ENCODE measurements at regions not wholly inside any gene's neighbourhood (a gene's known extent, or its start where the extent isn't known, plus 50 kb on each side); places are given as distances from the start of the nearest gene placed in this dataset.

GRCh38 chr14:41299924-41300323 is 306.8 kb upstream of the LRFN5 start:
- H3K27ac ChIP-seq (ENCODE audit: low read length) = no peak overlapping the region
- H3K9me3 ChIP-seq (replicated peaks; ENCODE audit: control insufficient read depth, low read depth, low read length) = no peaks in the 10 kb centered on the region
- WGBS (ENCODE audit: insufficient coverage) = no CpG with 5 or more reads among the region's 4 CpGs
- H3K27me3 ChIP-seq (ENCODE audit: control insufficient read depth, insufficient read depth, low read length) = no peaks in the 10 kb centered on the region
- H3K36me3 ChIP-seq (ENCODE audit: control insufficient read depth, insufficient read depth, low read length) = no peaks in the 10 kb centered on the region
- no peak overlapping the region for H3K4me3 ChIP-seq (ENCODE audit: low read length)
- H3K4me1 ChIP-seq (ENCODE audit: control insufficient read depth, insufficient read depth, low read length) = no peaks in the 10 kb centered on the region
- DNase-seq = no peak

GRCh38 chr14:41298328-41298690 is 308.4 kb upstream of the LRFN5 start:
- no peak for DNase-seq
- WGBS (ENCODE audit: insufficient coverage) = no CpG with 5 or more reads among the region's 2 CpGs
- no peaks in the 10 kb centered on the region for H3K9me3 ChIP-seq (replicated peaks; ENCODE audit: control insufficient read depth, low read depth, low read length)
- H3K4me3 ChIP-seq (ENCODE audit: low read length) = no peak overlapping the region
- H3K27ac ChIP-seq (ENCODE audit: low read length) = no peak overlapping the region
- no peaks in the 10 kb centered on the region for H3K4me1 ChIP-seq (ENCODE audit: control insufficient read depth, insufficient read depth, low read length)
- no peaks in the 10 kb centered on the region for H3K27me3 ChIP-seq (ENCODE audit: control insufficient read depth, insufficient read depth, low read length)
- no peaks in the 10 kb centered on the region for H3K36me3 ChIP-seq (ENCODE audit: control insufficient read depth, insufficient read depth, low read length)

GRCh38 chr14:41297576-41298327 is 308.9 kb upstream of the LRFN5 start:
- Histone ChIP-seq H3K27me3 (ENCODE audit: control insufficient read depth, insufficient read depth, low read length) (no peaks in the 10 kb centered on the region), H3K36me3 (ENCODE audit: control insufficient read depth, insufficient read depth, low read length) (no peaks in the 10 kb centered on the region)
- 6% methylated on average over 2 of the region's 5 CpGs for WGBS (ENCODE audit: insufficient coverage)

GRCh38 chr14:41295734-41296133 is 310.9 kb upstream of the LRFN5 start:
- Histone ChIP-seq H3K9me3 (replicated peaks; ENCODE audit: control insufficient read depth, low read depth, low read length) (no peaks in the 10 kb centered on the region), H3K36me3 (ENCODE audit: control insufficient read depth, insufficient read depth, low read length) (no peaks in the 10 kb centered on the region), H3K27me3 (ENCODE audit: control insufficient read depth, insufficient read depth, low read length) (no peaks in the 10 kb centered on the region), H3K4me1 (ENCODE audit: control insufficient read depth, insufficient read depth, low read length) (no peaks in the 10 kb centered on the region), H3K4me3 (ENCODE audit: low read length) (no peak overlapping the region), H3K27ac (ENCODE audit: low read length) (no peak overlapping the region)
- no peak for DNase-seq
- WGBS (ENCODE audit: insufficient coverage) = no CpG with 5 or more reads among the region's 3 CpGs

More at GRCh38 chr14:41297576-41298327, 308.9 kb upstream of the LRFN5 start:
- no peak for DNase-seq
- Histone ChIP-seq H3K4me1 (ENCODE audit: control insufficient read depth, insufficient read depth, low read length) (no peaks in the 10 kb centered on the region), H3K27ac (ENCODE audit: low read length) (no peak overlapping the region), H3K4me3 (ENCODE audit: low read length) (no peak overlapping the region), H3K9me3 (replicated peaks; ENCODE audit: control insufficient read depth, low read depth, low read length) (no peaks in the 10 kb centered on the region)

- Histone ChIP-seq H3K36me3 (ENCODE audit: control insufficient read depth, insufficient read depth, low read length) (no peaks in the 10 kb centered on the region), H3K4me3 (ENCODE audit: low read length) (no peak overlapping the region), H3K4me1 (ENCODE audit: control insufficient read depth, insufficient read depth, low read length) (no peaks in the 10 kb centered on the region), H3K9me3 (replicated peaks; ENCODE audit: control insufficient read depth, low read depth, low read length) (no peaks in the 10 kb centered on the region), H3K27me3 (ENCODE audit: control insufficient read depth, insufficient read depth, low read length) (no peaks in the 10 kb centered on the region), H3K27ac (ENCODE audit: low read length) (no peak overlapping the region)
- DNase-seq = no peak
- 77% methylated on average over 2 of the region's 5 CpGs for WGBS (ENCODE audit: insufficient coverage)
Measured at GRCh38 chr14:41289025-41289424, 317.7 kb upstream of the LRFN5 start.

GRCh38 chr14:41285186-41285748 is 321.4 kb upstream of the LRFN5 start:
- no peak overlapping the region for H3K4me3 ChIP-seq (ENCODE audit: low read length)
- 0% methylated on average over 1 of the region's 4 CpGs for WGBS (ENCODE audit: insufficient coverage)
- H3K36me3 ChIP-seq (ENCODE audit: control insufficient read depth, insufficient read depth, low read length) = no peaks in the 10 kb centered on the region
- no peaks in the 10 kb centered on the region for H3K4me1 ChIP-seq (ENCODE audit: control insufficient read depth, insufficient read depth, low read length)
- H3K27ac ChIP-seq (ENCODE audit: low read length) = no peak overlapping the region
- H3K27me3 ChIP-seq (ENCODE audit: control insufficient read depth, insufficient read depth, low read length) = no peaks in the 10 kb centered on the region
- H3K9me3 ChIP-seq (replicated peaks; ENCODE audit: control insufficient read depth, low read depth, low read length) = no peaks in the 10 kb centered on the region
- DNase-seq = peak; percentile 63

GRCh38 chr14:41280745-41281144 is 325.9 kb upstream of the LRFN5 start:
- H3K4me1 ChIP-seq (ENCODE audit: control insufficient read depth, insufficient read depth, low read length) = no peaks in the 10 kb centered on the region
- no peak overlapping the region for H3K4me3 ChIP-seq (ENCODE audit: low read length)
- WGBS (ENCODE audit: insufficient coverage) = no CpG with 5 or more reads among the region's 1 CpG
- no peaks in the 10 kb centered on the region for H3K27me3 ChIP-seq (ENCODE audit: control insufficient read depth, insufficient read depth, low read length)
- H3K9me3 ChIP-seq (replicated peaks; ENCODE audit: control insufficient read depth, low read depth, low read length) = no peaks in the 10 kb centered on the region
- H3K36me3 ChIP-seq (ENCODE audit: control insufficient read depth, insufficient read depth, low read length) = no peaks in the 10 kb centered on the region
- peak; percentile 2 for DNase-seq
- no peak overlapping the region for H3K27ac ChIP-seq (ENCODE audit: low read length)

- Histone ChIP-seq H3K4me1 (ENCODE audit: control insufficient read depth, insufficient read depth, low read length) (no peaks in the 10 kb centered on the region), H3K4me3 (ENCODE audit: low read length) (no peak overlapping the region), H3K9me3 (replicated peaks; ENCODE audit: control insufficient read depth, low read depth, low read length) (no peaks in the 10 kb centered on the region), H3K36me3 (ENCODE audit: control insufficient read depth, insufficient read depth, low read length) (no peaks in the 10 kb centered on the region), H3K27ac (ENCODE audit: low read length) (no peak overlapping the region), H3K27me3 (ENCODE audit: control insufficient read depth, insufficient read depth, low read length) (no peaks in the 10 kb centered on the region)
- no peak for DNase-seq
- WGBS (ENCODE audit: insufficient coverage) = no CpG with 5 or more reads among the region's 2 CpGs
Measured at GRCh38 chr14:41277450-41277849, 329.2 kb upstream of the LRFN5 start.

- Histone ChIP-seq H3K36me3 (ENCODE audit: control insufficient read depth, insufficient read depth, low read length) (no peaks in the 10 kb centered on the region), H3K9me3 (replicated peaks; ENCODE audit: control insufficient read depth, low read depth, low read length) (peaks cover 6% of the 10 kb centered on the region), H3K4me3 (ENCODE audit: low read length) (no peak overlapping the region), H3K4me1 (ENCODE audit: control insufficient read depth, insufficient read depth, low read length) (no peaks in the 10 kb centered on the region), H3K27me3 (ENCODE audit: control insufficient read depth, insufficient read depth, low read length) (no peaks in the 10 kb centered on the region), H3K27ac (ENCODE audit: low read length) (no peak overlapping the region)
- no CpG with 5 or more reads among the region's 2 CpGs for WGBS (ENCODE audit: insufficient coverage)
- no peak for DNase-seq
Measured at GRCh38 chr14:41257476-41257875, 349.2 kb upstream of the LRFN5 start.

GRCh38 chr14:41235466-41235865 is 371.2 kb upstream of the LRFN5 start:
- Histone ChIP-seq H3K9me3 (replicated peaks; ENCODE audit: control insufficient read depth, low read depth, low read length) (peaks cover 8% of the 10 kb centered on the region), H3K27ac (ENCODE audit: low read length) (no peak overlapping the region), H3K27me3 (ENCODE audit: control insufficient read depth, insufficient read depth, low read length) (no peaks in the 10 kb centered on the region), H3K4me1 (ENCODE audit: control insufficient read depth, insufficient read depth, low read length) (no peaks in the 10 kb centered on the region), H3K4me3 (ENCODE audit: low read length) (no peak overlapping the region), H3K36me3 (ENCODE audit: control insufficient read depth, insufficient read depth, low read length) (no peaks in the 10 kb centered on the region)
- WGBS (ENCODE audit: insufficient coverage) = 89% methylated on average over 4 of the region's 5 CpGs
- no peak for DNase-seq

Measured in muscle of leg (tissue), 3 donors.